ENCODE measurements at regions not wholly inside any gene's neighbourhood (a gene's known extent, or its start where the extent isn't known, plus 50 kb on each side); places are given as distances from the start of the nearest gene placed in this dataset.
A peak's percentile ranks its signal among the peaks of the same experiment; 100 is the strongest.

- Histone ChIP-seq H3K79me2 (ENCODE audit: control insufficient read depth, insufficient read depth, low read length) (no peaks in the 10 kb centered on the region), H3K4me1 (ENCODE audit: control insufficient read depth, insufficient read depth, low read length) (no peaks in the 10 kb centered on the region), H3K36me3 (ENCODE audit: control insufficient read depth in 2 of 2, insufficient read depth in 2 of 2, low read length in 1 of 2) (no peaks in the 10 kb centered on the region), H3K9ac (ENCODE audit: control insufficient read depth, insufficient read depth, low read length) (no peak overlapping the region), H2AFZ (ENCODE audit: control insufficient read depth, low read depth, low read length) (no peak overlapping the region), H3K27ac (ENCODE audit: control insufficient read depth, insufficient read depth) (no peak overlapping the region), H3K4me3 (no peak overlapping the region), H3K27me3 (replicated peaks in 1 of 2; ENCODE audit: control insufficient read depth in 2 of 2, insufficient read depth in 2 of 2, low read length in 1 of 2) (no peaks in the 10 kb centered on the region), H4K20me1 (ENCODE audit: control insufficient read depth, insufficient read depth) (no peaks in the 10 kb centered on the region), H3K4me2 (ENCODE audit: control insufficient read depth, insufficient read depth) (no peak overlapping the region), H3K9me3 (replicated peaks; ENCODE audit: control insufficient read depth, insufficient read depth, low read length) (no peaks in the 10 kb centered on the region)
- RAD21 ChIA-PET (ENCODE audit: unreplicated experiment), result no interaction called here
- no peak for DNase-seq (ENCODE audit: low read depth, low spot score)
- FAIRE-seq, result no peak
- no TSS peak for BruUV-seq (replicated peaks)
- 0% methylated on average over 1 of the region's 1 CpG for WGBS (ENCODE audit: insufficient coverage, insufficient replicate concordance, low lambda C conversion rate, missing lambda C conversion rate)
- CTCF ChIA-PET, result no interaction called here
- intact Hi-C loops (cut with micrococcal nuclease; ENCODE audit: unreplicated experiment) (no loop called here), in situ Hi-C loops (cut with MboI) (no loop called here)
- TF ChIP-seq, protein P1, sequence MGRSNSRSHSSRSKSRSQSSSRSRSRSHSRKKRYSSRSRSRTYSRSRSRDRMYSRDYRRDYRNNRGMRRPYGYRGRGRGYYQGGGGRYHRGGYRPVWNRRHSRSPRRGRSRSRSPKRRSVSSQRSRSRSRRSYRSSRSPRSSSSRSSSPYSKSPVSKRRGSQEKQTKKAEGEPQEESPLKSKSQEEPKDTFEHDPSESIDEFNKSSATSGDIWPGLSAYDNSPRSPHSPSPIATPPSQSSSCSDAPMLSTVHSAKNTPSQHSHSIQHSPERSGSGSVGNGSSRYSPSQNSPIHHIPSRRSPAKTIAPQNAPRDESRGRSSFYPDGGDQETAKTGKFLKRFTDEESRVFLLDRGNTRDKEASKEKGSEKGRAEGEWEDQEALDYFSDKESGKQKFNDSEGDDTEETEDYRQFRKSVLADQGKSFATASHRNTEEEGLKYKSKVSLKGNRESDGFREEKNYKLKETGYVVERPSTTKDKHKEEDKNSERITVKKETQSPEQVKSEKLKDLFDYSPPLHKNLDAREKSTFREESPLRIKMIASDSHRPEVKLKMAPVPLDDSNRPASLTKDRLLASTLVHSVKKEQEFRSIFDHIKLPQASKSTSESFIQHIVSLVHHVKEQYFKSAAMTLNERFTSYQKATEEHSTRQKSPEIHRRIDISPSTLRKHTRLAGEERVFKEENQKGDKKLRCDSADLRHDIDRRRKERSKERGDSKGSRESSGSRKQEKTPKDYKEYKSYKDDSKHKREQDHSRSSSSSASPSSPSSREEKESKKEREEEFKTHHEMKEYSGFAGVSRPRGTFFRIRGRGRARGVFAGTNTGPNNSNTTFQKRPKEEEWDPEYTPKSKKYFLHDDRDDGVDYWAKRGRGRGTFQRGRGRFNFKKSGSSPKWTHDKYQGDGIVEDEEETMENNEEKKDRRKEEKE (IDR thresholded peaks at IDR 0.05), result no peak
- TF ChIP-seq, protein P2, sequence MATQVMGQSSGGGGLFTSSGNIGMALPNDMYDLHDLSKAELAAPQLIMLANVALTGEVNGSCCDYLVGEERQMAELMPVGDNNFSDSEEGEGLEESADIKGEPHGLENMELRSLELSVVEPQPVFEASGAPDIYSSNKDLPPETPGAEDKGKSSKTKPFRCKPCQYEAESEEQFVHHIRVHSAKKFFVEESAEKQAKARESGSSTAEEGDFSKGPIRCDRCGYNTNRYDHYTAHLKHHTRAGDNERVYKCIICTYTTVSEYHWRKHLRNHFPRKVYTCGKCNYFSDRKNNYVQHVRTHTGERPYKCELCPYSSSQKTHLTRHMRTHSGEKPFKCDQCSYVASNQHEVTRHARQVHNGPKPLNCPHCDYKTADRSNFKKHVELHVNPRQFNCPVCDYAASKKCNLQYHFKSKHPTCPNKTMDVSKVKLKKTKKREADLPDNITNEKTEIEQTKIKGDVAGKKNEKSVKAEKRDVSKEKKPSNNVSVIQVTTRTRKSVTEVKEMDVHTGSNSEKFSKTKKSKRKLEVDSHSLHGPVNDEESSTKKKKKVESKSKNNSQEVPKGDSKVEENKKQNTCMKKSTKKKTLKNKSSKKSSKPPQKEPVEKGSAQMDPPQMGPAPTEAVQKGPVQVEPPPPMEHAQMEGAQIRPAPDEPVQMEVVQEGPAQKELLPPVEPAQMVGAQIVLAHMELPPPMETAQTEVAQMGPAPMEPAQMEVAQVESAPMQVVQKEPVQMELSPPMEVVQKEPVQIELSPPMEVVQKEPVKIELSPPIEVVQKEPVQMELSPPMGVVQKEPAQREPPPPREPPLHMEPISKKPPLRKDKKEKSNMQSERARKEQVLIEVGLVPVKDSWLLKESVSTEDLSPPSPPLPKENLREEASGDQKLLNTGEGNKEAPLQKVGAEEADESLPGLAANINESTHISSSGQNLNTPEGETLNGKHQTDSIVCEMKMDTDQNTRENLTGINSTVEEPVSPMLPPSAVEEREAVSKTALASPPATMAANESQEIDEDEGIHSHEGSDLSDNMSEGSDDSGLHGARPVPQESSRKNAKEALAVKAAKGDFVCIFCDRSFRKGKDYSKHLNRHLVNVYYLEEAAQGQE (IDR thresholded peaks at IDR 0.05; ENCODE audit: low read depth, low read length), result peak; percentile 73; the same call in 1 of the 2 replicates
- POLR2A ChIA-PET, result no interaction called here
- SMC1A ChIA-PET (ENCODE audit: uncharacterized antibody, unreplicated experiment), result no interaction called here
- no peak for ATAC-seq
Observed at GRCh38 chr3:34419801-34420200, 621.4 kb downstream of the PDCD6IP start.
